ENCODE measurements at regions not wholly inside any gene's neighbourhood (a gene's known extent, or its start where the extent isn't known, plus 50 kb on each side); places are given as distances from the start of the nearest gene placed in this dataset.

DNA sequence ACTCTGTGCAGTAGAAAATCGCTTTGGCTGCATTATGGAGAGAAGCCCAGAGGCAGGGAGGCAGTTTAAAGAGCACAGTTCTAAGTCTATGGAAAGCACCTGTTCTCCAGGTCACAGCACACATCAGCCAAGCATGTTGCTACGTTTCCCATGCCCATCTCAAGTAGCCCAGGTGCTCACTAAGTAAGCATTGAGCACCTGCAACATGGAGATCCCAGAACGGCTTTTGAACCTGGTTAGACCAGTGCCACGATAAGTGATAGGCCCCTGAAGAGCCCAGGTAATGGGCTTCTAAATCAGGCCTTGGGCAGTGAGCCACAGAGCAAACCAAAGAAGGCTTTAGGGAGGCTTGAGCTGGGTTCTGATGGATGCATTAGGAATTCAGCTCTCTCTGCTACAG lies 186.2 kb downstream of the C1orf94 start:
- no peak for FAIRE-seq
- ChIA-PET POLR2A (no interaction called here), CTCF (ENCODE audit: low intra/inter-chr PET ratio) (no interaction called here)
- TF ChIP-seq PHF20 (IDR thresholded peaks at IDR 0.05; ENCODE audit: partially characterized antibody) (no peak), ZNF184 (CRISPR knock-in tag; IDR thresholded peaks at IDR 0.05) (no peak), WHSC1 (IDR thresholded peaks at IDR 0.05; ENCODE audit: low read length) (no peak), KLF16 (IDR thresholded peaks at IDR 0.05) (no peak), SIRT6 (IDR thresholded peaks at IDR 0.05; ENCODE audit: low read depth, low read length) (no peak), CAMTA2 (CRISPR knock-in tag; conservative IDR thresholded peaks at IDR 0.05) (no peak), ZNF444 (CRISPR knock-in tag; IDR thresholded peaks at IDR 0.05) (no peak), SAFB2 (IDR thresholded peaks at IDR 0.05; ENCODE audit: borderline replicate concordance, low read depth, low read length, severe bottlenecking) (no peak)
- TF ChIP-seq, protein P1, sequence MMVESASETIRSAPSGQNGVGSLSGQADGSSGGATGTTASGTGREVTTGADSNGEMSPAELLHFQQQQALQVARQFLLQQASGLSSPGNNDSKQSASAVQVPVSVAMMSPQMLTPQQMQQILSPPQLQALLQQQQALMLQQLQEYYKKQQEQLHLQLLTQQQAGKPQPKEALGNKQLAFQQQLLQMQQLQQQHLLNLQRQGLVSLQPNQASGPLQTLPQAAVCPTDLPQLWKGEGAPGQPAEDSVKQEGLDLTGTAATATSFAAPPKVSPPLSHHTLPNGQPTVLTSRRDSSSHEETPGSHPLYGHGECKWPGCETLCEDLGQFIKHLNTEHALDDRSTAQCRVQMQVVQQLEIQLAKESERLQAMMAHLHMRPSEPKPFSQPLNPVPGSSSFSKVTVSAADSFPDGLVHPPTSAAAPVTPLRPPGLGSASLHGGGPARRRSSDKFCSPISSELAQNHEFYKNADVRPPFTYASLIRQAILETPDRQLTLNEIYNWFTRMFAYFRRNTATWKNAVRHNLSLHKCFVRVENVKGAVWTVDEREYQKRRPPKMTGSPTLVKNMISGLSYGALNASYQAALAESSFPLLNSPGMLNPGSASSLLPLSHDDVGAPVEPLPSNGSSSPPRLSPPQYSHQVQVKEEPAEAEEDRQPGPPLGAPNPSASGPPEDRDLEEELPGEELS (CRISPR knock-in tag; IDR thresholded peaks at IDR 0.05; ENCODE audit: borderline replicate concordance): no peak
- TF ChIP-seq, protein P2, sequence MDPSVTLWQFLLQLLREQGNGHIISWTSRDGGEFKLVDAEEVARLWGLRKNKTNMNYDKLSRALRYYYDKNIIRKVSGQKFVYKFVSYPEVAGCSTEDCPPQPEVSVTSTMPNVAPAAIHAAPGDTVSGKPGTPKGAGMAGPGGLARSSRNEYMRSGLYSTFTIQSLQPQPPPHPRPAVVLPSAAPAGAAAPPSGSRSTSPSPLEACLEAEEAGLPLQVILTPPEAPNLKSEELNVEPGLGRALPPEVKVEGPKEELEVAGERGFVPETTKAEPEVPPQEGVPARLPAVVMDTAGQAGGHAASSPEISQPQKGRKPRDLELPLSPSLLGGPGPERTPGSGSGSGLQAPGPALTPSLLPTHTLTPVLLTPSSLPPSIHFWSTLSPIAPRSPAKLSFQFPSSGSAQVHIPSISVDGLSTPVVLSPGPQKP (CRISPR knock-in tag; IDR thresholded peaks at IDR 0.05): no peak
- TF ChIP-seq, protein P3, sequence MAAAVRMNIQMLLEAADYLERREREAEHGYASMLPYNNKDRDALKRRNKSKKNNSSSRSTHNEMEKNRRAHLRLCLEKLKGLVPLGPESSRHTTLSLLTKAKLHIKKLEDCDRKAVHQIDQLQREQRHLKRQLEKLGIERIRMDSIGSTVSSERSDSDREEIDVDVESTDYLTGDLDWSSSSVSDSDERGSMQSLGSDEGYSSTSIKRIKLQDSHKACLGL (CRISPR knock-in tag; IDR thresholded peaks at IDR 0.05; ENCODE audit: borderline replicate concordance, poor library complexity, severe bottlenecking): no peak
- TF ChIP-seq, protein P4, sequence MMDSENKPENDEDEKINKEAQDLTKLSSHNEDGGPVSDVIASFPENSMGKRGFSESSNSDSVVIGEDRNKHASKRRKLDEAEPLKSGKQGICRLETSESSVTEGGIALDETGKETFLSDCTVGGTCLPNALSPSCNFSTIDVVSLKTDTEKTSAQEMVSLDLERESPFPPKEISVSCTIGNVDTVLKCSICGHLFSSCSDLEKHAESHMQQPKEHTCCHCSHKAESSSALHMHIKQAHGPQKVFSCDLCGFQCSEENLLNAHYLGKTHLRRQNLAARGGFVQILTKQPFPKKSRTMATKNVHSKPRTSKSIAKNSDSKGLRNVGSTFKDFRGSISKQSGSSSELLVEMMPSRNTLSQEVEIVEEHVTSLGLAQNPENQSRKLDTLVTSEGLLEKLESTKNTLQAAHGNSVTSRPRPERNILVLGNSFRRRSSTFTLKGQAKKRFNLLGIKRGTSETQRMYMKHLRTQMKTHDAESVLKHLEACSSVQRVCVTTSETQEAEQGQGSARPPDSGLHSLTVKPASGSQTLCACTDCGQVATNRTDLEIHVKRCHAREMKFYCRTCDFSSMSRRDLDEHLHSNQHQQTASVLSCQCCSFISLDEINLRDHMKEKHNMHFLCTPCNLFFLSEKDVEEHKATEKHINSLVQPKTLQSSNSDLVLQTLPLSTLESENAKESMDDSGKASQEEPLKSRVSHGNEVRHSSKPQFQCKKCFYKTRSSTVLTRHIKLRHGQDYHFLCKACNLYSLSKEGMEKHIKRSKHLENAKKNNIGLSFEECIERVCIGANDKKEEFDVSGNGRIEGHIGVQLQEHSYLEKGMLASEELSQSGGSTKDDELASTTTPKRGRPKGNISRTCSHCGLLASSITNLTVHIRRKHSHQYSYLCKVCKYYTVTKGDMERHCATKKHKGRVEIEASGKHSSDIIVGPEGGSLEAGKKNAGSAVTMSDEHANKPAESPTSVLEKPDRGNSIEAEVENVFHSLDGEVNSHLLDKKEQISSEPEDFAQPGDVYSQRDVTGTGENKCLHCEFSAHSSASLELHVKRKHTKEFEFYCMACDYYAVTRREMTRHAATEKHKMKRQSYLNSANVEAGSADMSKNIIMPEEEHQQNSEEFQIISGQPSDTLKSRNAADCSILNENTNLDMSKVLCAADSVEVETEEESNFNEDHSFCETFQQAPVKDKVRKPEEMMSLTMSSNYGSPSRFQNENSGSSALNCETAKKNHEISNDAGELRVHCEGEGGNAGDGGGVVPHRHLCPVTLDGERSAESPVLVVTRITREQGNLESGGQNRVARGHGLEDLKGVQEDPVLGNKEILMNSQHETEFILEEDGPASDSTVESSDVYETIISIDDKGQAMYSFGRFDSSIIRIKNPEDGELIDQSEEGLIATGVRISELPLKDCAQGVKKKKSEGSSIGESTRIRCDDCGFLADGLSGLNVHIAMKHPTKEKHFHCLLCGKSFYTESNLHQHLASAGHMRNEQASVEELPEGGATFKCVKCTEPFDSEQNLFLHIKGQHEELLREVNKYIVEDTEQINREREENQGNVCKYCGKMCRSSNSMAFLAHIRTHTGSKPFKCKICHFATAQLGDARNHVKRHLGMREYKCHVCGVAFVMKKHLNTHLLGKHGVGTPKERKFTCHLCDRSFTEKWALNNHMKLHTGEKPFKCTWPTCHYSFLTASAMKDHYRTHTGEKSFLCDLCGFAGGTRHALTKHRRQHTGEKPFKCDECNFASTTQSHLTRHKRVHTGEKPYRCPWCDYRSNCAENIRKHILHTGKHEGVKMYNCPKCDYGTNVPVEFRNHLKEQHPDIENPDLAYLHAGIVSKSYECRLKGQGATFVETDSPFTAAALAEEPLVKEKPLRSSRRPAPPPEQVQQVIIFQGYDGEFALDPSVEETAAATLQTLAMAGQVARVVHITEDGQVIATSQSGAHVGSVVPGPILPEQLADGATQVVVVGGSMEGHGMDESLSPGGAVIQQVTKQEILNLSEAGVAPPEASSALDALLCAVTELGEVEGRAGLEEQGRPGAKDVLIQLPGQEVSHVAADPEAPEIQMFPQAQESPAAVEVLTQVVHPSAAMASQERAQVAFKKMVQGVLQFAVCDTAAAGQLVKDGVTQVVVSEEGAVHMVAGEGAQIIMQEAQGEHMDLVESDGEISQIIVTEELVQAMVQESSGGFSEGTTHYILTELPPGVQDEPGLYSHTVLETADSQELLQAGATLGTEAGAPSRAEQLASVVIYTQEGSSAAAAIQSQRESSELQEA (IDR thresholded peaks at IDR 0.05; ENCODE audit: low read depth): no peak

More for the DNA sequence above, 186.2 kb downstream of the C1orf94 start:
- Histone ChIP-seq H3K36me3 (ENCODE audit: control insufficient read depth, insufficient read depth, low read length) (no peaks in the 10 kb centered on the region), H2AFZ (ENCODE audit: low read depth, low read length) (no peak overlapping the region), H3K4me1 (replicated peaks in 1 of 2; ENCODE audit: control insufficient read depth in 2 of 2, insufficient read depth in 2 of 2, low read length in 2 of 2) (no peaks in the 10 kb centered on the region), H4K20me1 (replicated peaks; ENCODE audit: control insufficient read depth, insufficient read depth, low read length) (no peaks in the 10 kb centered on the region), H3K27me3 (ENCODE audit: control insufficient read depth in 2 of 2, insufficient read depth in 2 of 2, low read length in 2 of 2) (peaks cover 0 to 9% of the 10 kb centered on the region in 2 experiments; a peak in 2 of 5 replicates), H3K79me2 (ENCODE audit: control insufficient read depth, insufficient read depth, low read length) (no peaks in the 10 kb centered on the region), H3K4me2 (ENCODE audit: insufficient read depth, low read length) (no peak overlapping the region), H3K9me1 (ENCODE audit: control insufficient read depth, insufficient read depth, low read length) (no peaks in the 10 kb centered on the region), H3K9ac (ENCODE audit: insufficient read depth in 1 of 2, low read depth in 2 of 2, low read length in 2 of 2) (no peak overlapping the region), H3K9me3 (replicated peaks; ENCODE audit: control insufficient read depth, insufficient read depth, low read depth, low read length) (no peaks in the 10 kb centered on the region), H3K27ac (ENCODE audit: extremely low read depth, low read depth, low read length) (no peak overlapping the region), H3K4me3 (no peak overlapping the region)
- intact Hi-C loops (cut with micrococcal nuclease): no loop called here
- in situ Hi-C loops (cut with MboI): no loop called here
- 0% methylated on average over 4 of the region's 4 CpGs for WGBS (ENCODE audit: insufficient coverage, low coverage, missing lambda C conversion rate)
- no TSS peak for BruUV-seq (replicated peaks)
- ATAC-seq (no peak), DNase-seq (ENCODE audit: extremely low read depth in 1 of 4, low spot score in 3 of 4) (no peak)

All from K562 (cell line).